AG04449 (cell line): ENCODE measurements at regions not wholly inside any gene's neighbourhood (a gene's known extent, or its start where the extent isn't known, plus 50 kb on each side); places are given as distances from the start of the nearest gene placed in this dataset.

Experiments used
- CTCF ChIA-PET: fragments of 350-600 bp; formaldehyde crosslinking; extraction: SDS; loops from one replicate; lab custom pipeline; 2021; ENCODE audit warnings: antibody characterized with exemption; lab: Yijun Ruan, JAX
- POLR2A ChIA-PET: fragments of 400-600, 350-600 bp; formaldehyde crosslinking; extraction: SDS; loops from one replicate; lab custom pipeline; 2020; ENCODE audit warnings: antibody characterized with exemption, inconsistent platforms; lab: Yijun Ruan, JAX
- DNase-seq: peaks from one replicate; pipeline ENCODE4 v3.0.0-alpha.2; 2010; ENCODE audit warnings: low read depth, low spot score
- H3K4me3 ChIP-seq: 2 replicates; pipeline ENCODE4 v1.5.1; 2011; ENCODE audit warnings: low read depth, mild to moderate bottlenecking, control low read depth, low read length
- TF ChIP-seq, protein P1 (sequence below): IDR thresholded peaks from one replicate; pipeline ENCODE4 v1.5.1; 2011; ENCODE audit warnings: mild to moderate bottlenecking, moderate library complexity, low read length, control low read depth, inconsistent platforms; ENCODE audit not compliant: insufficient read depth; ENCODE audit errors: missing control alignments

DNA sequence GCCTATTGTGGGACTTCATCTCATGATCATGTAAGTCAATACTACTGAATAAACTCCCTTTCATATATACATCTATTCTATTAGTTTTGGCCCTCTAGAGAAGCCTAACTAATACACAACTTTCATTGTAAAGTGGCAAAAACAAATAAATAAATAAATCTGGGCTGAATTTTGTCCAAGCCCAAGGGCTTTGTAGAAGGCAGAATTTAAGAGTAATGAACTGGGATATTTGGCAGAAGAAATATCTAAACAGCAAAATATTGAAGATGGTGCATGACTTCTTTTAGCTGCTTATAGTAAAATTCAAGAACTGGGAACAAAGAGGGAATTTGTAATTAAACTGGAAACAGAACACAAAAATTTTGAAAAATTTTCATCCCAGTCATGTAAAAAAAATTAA, 246.7 kb upstream of the GULP1 start:
- no peak overlapping the region for H3K4me3 ChIP-seq
- ChIA-PET POLR2A (no interaction called here), CTCF (no interaction called here)
- TF ChIP-seq, protein P1, sequence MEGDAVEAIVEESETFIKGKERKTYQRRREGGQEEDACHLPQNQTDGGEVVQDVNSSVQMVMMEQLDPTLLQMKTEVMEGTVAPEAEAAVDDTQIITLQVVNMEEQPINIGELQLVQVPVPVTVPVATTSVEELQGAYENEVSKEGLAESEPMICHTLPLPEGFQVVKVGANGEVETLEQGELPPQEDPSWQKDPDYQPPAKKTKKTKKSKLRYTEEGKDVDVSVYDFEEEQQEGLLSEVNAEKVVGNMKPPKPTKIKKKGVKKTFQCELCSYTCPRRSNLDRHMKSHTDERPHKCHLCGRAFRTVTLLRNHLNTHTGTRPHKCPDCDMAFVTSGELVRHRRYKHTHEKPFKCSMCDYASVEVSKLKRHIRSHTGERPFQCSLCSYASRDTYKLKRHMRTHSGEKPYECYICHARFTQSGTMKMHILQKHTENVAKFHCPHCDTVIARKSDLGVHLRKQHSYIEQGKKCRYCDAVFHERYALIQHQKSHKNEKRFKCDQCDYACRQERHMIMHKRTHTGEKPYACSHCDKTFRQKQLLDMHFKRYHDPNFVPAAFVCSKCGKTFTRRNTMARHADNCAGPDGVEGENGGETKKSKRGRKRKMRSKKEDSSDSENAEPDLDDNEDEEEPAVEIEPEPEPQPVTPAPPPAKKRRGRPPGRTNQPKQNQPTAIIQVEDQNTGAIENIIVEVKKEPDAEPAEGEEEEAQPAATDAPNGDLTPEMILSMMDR = no peak
- DNase-seq = no peak

DNA sequence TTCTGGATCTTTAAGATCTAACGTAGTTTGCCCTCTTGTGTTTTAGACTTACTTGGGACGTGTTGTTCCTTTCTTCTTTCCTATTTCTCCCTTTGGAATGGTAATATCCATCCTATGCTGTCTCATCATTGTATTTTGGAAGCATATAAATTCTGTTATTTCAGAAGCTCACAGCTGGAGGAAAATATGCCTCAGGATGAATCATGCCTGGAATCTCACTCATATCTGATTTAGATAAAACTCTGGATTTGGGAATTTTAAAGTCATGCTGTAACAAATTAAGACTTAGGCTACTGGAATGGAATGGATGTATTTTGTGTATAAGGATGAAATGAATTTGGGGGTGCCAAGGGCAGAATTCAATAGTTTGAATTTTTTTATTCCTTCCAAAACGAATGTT, 245.2 kb upstream of the GULP1 start:
- no peak for DNase-seq
- POLR2A ChIA-PET = interaction anchor here (0.5 kb wide), 1 partner anchor 272 kb away, joined by 3 read pairs; no protein-coding TSS in a partner anchor
- CTCF ChIA-PET = no interaction called here
- TF ChIP-seq, protein P1 = no peak
- no peak overlapping the region for H3K4me3 ChIP-seq

DNA sequence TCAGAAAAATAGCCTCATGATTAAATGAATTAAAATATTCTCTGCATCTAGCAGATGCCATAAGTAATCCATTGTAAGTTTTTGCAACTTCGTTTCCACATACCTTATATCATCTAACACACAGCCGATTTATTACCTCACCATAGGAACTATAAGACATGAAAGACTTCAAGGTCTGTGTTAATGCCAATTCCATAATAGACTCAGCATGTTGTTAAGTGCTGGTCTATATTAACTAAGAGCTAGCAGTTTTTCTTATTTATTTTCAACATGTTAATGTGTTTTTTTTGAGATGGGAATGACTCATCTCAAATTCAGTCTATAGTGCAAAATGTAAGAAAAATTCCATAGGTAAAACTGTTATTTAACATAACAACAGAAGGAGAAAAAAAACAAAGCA, 243.9 kb upstream of the GULP1 start:
- no peak overlapping the region for H3K4me3 ChIP-seq
- TF ChIP-seq, protein P1 = no peak
- no peak for DNase-seq
- ChIA-PET CTCF (no interaction called here), POLR2A (no interaction called here)

DNA sequence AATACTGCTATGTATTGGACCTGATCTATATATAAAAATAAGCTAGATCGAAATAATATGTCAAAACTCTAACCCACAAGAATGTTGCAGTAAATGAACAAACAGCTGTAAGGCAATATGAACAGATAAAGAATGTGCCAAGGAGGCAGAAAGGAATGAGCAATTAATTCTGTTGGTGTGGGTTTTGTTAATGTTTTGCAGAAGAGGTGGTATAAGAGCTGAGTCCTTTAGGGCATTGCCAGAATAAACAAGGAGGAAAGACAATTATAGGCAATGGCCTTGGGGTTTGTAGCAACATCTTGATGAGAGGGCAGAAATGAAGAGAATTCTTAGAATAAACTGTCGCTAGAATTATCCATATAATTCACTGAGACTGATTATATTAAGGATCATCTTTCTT, 240.9 kb upstream of the GULP1 start:
- POLR2A ChIA-PET = interaction anchor here (0.9 kb wide), 1 partner anchor 64 kb away, joined by 3 read pairs; no protein-coding TSS in a partner anchor
- TF ChIP-seq, protein P1 = no peak
- no peak overlapping the region for H3K4me3 ChIP-seq
- DNase-seq = peak; percentile 24
- CTCF ChIA-PET = no interaction called here

GRCh38 chr2:188051706-188052105, 240.0 kb upstream of the GULP1 start:
- POLR2A ChIA-PET = no interaction called here
- DNase-seq = no peak
- H3K4me3 ChIP-seq = no peak overlapping the region
- CTCF ChIA-PET = no interaction called here
- TF ChIP-seq, protein P1 = no peak

- TF ChIP-seq, protein P1 = no peak
- no peak overlapping the region for H3K4me3 ChIP-seq
- CTCF ChIA-PET = no interaction called here
- DNase-seq = no peak
- POLR2A ChIA-PET = no interaction called here
These were observed 226.3 kb upstream of the GULP1 start for GRCh38 chr2:188065386-188065785.
